ENCODE measurements at regions not wholly inside any gene's neighbourhood (a gene's known extent, or its start where the extent isn't known, plus 50 kb on each side); places are given as distances from the start of the nearest gene placed in this dataset.

GRCh38 chr14:53327716-53328115 is 174.6 kb upstream of the DDHD1 start:
- H3K4me2 ChIP-seq (ENCODE audit: control insufficient read depth, extremely low read depth, insufficient read depth, low read depth, low read length) = peak overlapping the region; percentile 25
- H4K20me1 ChIP-seq (ENCODE audit: control insufficient read depth, extremely low read depth, insufficient read depth, low read length) = no peaks in the 10 kb centered on the region
- no peaks in the 10 kb centered on the region for H3K36me3 ChIP-seq (ENCODE audit: control insufficient read depth in 2 of 2, extremely low read depth in 1 of 2, insufficient read depth in 2 of 2, low read length in 2 of 2)
- peak; percentile 41 for DNase-seq (ENCODE audit: low read depth, low spot score)
- TF ChIP-seq EZH2 (IDR thresholded peaks at IDR 0.05; ENCODE audit: low read length) (no peak), CTCF (optimal IDR thresholded peaks at IDR 0.05 in 1 of 3, IDR thresholded peaks at IDR 0.05 in 1 of 3, conservative IDR thresholded peaks at IDR 0.05 in 1 of 3; ENCODE audit: extremely low read depth in 1 of 3, insufficient read depth in 2 of 3, low read length in 3 of 3) (no peak)
- H3K4me1 ChIP-seq (ENCODE audit: control insufficient read depth, extremely low read depth, insufficient read depth, low read length) = peaks cover 30% of the 10 kb centered on the region
- no peak overlapping the region for H3K4me3 ChIP-seq (ENCODE audit: control insufficient read depth in 2 of 3, extremely low read depth in 1 of 3, insufficient read depth in 2 of 3, low read depth in 1 of 3, low read length in 3 of 3)
- dilution Hi-C loops (cut with MboI; ENCODE audit: extremely low pct_ligation_motif_present, low sequenced_read_pairs) = no loop called here
- no peak overlapping the region for H2AFZ ChIP-seq (ENCODE audit: control insufficient read depth, low read length)
- FAIRE-seq = peak; percentile 92
- H3K9me3 ChIP-seq (ENCODE audit: control insufficient read depth, low read depth, low read length) = no peaks in the 10 kb centered on the region
- H3K27me3 ChIP-seq (ENCODE audit: control insufficient read depth, extremely low read depth, insufficient read depth, low read length) = no peaks in the 10 kb centered on the region
- no peaks in the 10 kb centered on the region for H3K79me2 ChIP-seq (ENCODE audit: control insufficient read depth, insufficient read depth, low read length)
- H3K9ac ChIP-seq (ENCODE audit: control insufficient read depth, extremely low read depth, insufficient read depth, low read length) = no peak overlapping the region
- no peaks in the 10 kb centered on the region for H3K9me1 ChIP-seq (ENCODE audit: control insufficient read depth, extremely low read depth, insufficient read depth, low read length)
- no peak overlapping the region for H3K27ac ChIP-seq (ENCODE audit: control insufficient read depth, insufficient read depth, low read length)

- Histone ChIP-seq H3K9me3 (ENCODE audit: control insufficient read depth, low read depth, low read length) (no peaks in the 10 kb centered on the region), H3K36me3 (ENCODE audit: control insufficient read depth in 2 of 2, extremely low read depth in 1 of 2, insufficient read depth in 2 of 2, low read length in 2 of 2) (no peaks in the 10 kb centered on the region), H3K9ac (ENCODE audit: control insufficient read depth, extremely low read depth, insufficient read depth, low read length) (no peak overlapping the region), H3K79me2 (ENCODE audit: control insufficient read depth, insufficient read depth, low read length) (no peaks in the 10 kb centered on the region), H4K20me1 (ENCODE audit: control insufficient read depth, extremely low read depth, insufficient read depth, low read length) (no peaks in the 10 kb centered on the region), H3K9me1 (ENCODE audit: control insufficient read depth, extremely low read depth, insufficient read depth, low read length) (no peaks in the 10 kb centered on the region), H3K27ac (ENCODE audit: control insufficient read depth, insufficient read depth, low read length) (no peak overlapping the region), H3K4me1 (ENCODE audit: control insufficient read depth, extremely low read depth, insufficient read depth, low read length) (peaks cover 15% of the 10 kb centered on the region), H3K4me3 (ENCODE audit: control insufficient read depth in 2 of 3, extremely low read depth in 1 of 3, insufficient read depth in 2 of 3, low read depth in 1 of 3, low read length in 3 of 3) (no peak overlapping the region), H3K27me3 (ENCODE audit: control insufficient read depth, extremely low read depth, insufficient read depth, low read length) (no peaks in the 10 kb centered on the region), H2AFZ (ENCODE audit: control insufficient read depth, low read length) (no peak overlapping the region), H3K4me2 (ENCODE audit: control insufficient read depth, extremely low read depth, insufficient read depth, low read depth, low read length) (no peak overlapping the region)
- FAIRE-seq (no peak), DNase-seq (ENCODE audit: low read depth, low spot score) (no peak)
- TF ChIP-seq EZH2 (IDR thresholded peaks at IDR 0.05; ENCODE audit: low read length) (no peak), CTCF (optimal IDR thresholded peaks at IDR 0.05 in 1 of 3, IDR thresholded peaks at IDR 0.05 in 1 of 3, conservative IDR thresholded peaks at IDR 0.05 in 1 of 3; ENCODE audit: extremely low read depth in 1 of 3, insufficient read depth in 2 of 3, low read length in 3 of 3) (peak in 1 of 3 experiments; percentile 14)
- dilution Hi-C loops (cut with MboI; ENCODE audit: extremely low pct_ligation_motif_present, low sequenced_read_pairs) = no loop called here
Observed at GRCh38 chr14:53325176-53325806, 172.2 kb upstream of the DDHD1 start.

Data from keratinocyte (primary cell).